ENCODE measurements at regions not wholly inside any gene's neighbourhood (a gene's known extent, or its start where the extent isn't known, plus 50 kb on each side); places are given as distances from the start of the nearest gene placed in this dataset.

- DNase-seq, result no peak
- intact Hi-C loops (cut with DNase I; ENCODE audit: low total_unique reads), result no loop called here
- TF ChIP-seq CTCF (IDR thresholded peaks at IDR 0.05), result no peak
These were observed 226.6 kb upstream of the SLC24A2 start for GRCh38 chr9:20015427-20015931.

GRCh38 chr9:20014168-20014567 is 225.3 kb upstream of the SLC24A2 start:
- no peaks in the 10 kb centered on the region for H3K36me3 ChIP-seq
- no peaks in the 10 kb centered on the region for H3K9me3 ChIP-seq
- no peaks in the 10 kb centered on the region for H3K27me3 ChIP-seq
- no peak for TF ChIP-seq CTCF (IDR thresholded peaks at IDR 0.05)
- H3K27ac ChIP-seq, result no peak overlapping the region
- no peaks in the 10 kb centered on the region for H3K4me1 ChIP-seq
- no peak for DNase-seq
- no peak overlapping the region for H3K4me3 ChIP-seq
- intact Hi-C loops (cut with DNase I; ENCODE audit: low total_unique reads), result no loop called here

More at GRCh38 chr9:20015427-20015931, 226.6 kb upstream of the SLC24A2 start:
- H3K27me3 ChIP-seq, result no peaks in the 10 kb centered on the region
- H3K4me1 ChIP-seq, result no peaks in the 10 kb centered on the region
- no peak overlapping the region for H3K27ac ChIP-seq
- no peaks in the 10 kb centered on the region for H3K36me3 ChIP-seq
- H3K9me3 ChIP-seq, result no peaks in the 10 kb centered on the region
- H3K4me3 ChIP-seq, result no peak overlapping the region

GRCh38 chr9:20012232-20012631 is 223.4 kb upstream of the SLC24A2 start:
- H3K9me3 ChIP-seq, result no peaks in the 10 kb centered on the region
- H3K27ac ChIP-seq, result no peak overlapping the region
- no peak for DNase-seq
- no peaks in the 10 kb centered on the region for H3K36me3 ChIP-seq
- no peaks in the 10 kb centered on the region for H3K27me3 ChIP-seq
- H3K4me3 ChIP-seq, result no peak overlapping the region
- no peaks in the 10 kb centered on the region for H3K4me1 ChIP-seq
- intact Hi-C loops (cut with DNase I; ENCODE audit: low total_unique reads), result no loop called here
- TF ChIP-seq CTCF (IDR thresholded peaks at IDR 0.05), result no peak

- no peaks in the 10 kb centered on the region for H3K36me3 ChIP-seq
- H3K4me1 ChIP-seq, result no peaks in the 10 kb centered on the region
- H3K9me3 ChIP-seq, result no peaks in the 10 kb centered on the region
- intact Hi-C loops (cut with DNase I; ENCODE audit: low total_unique reads), result no loop called here
- DNase-seq, result no peak
- no peaks in the 10 kb centered on the region for H3K27me3 ChIP-seq
- H3K4me3 ChIP-seq, result no peak overlapping the region
- no peak overlapping the region for H3K27ac ChIP-seq
- TF ChIP-seq CTCF (IDR thresholded peaks at IDR 0.05), result no peak
These were observed 220.8 kb upstream of the SLC24A2 start for GRCh38 chr9:20009606-20010005.

- Histone ChIP-seq H3K4me3 (no peak overlapping the region), H3K27ac (no peak overlapping the region), H3K9me3 (no peaks in the 10 kb centered on the region), H3K4me1 (no peaks in the 10 kb centered on the region), H3K27me3 (no peaks in the 10 kb centered on the region), H3K36me3 (no peaks in the 10 kb centered on the region)
- TF ChIP-seq CTCF (IDR thresholded peaks at IDR 0.05), result no peak
- no peak for DNase-seq
- intact Hi-C loops (cut with DNase I; ENCODE audit: low total_unique reads), result no loop called here
These were observed 213.2 kb upstream of the SLC24A2 start for GRCh38 chr9:20002011-20002410.

GRCh38 chr9:20001058-20001457 is 212.2 kb upstream of the SLC24A2 start:
- intact Hi-C loops (cut with DNase I; ENCODE audit: low total_unique reads), result no loop called here
- no peaks in the 10 kb centered on the region for H3K27me3 ChIP-seq
- no peak for DNase-seq
- no peak overlapping the region for H3K27ac ChIP-seq
- no peaks in the 10 kb centered on the region for H3K36me3 ChIP-seq
- no peaks in the 10 kb centered on the region for H3K4me1 ChIP-seq
- TF ChIP-seq CTCF (IDR thresholded peaks at IDR 0.05), result no peak
- H3K9me3 ChIP-seq, result no peaks in the 10 kb centered on the region
- H3K4me3 ChIP-seq, result no peak overlapping the region

All from tibial artery (tissue), 4 donors.